Uterus (tissue), 2 donors: ENCODE measurements at regions not wholly inside any gene's neighbourhood (a gene's known extent, or its start where the extent isn't known, plus 50 kb on each side); places are given as distances from the start of the nearest gene placed in this dataset.

Experiments used
- POLR2A ChIP-seq, 2 donors: fragments of 450-650 bp; IDR thresholded peaks; one replicate each; pipeline ENCODE4 v1.6.1; 2016; ENCODE audit warnings: antibody characterized with exemption in 2 of 2, mild to moderate bottlenecking in 1 of 2, moderate library complexity in 1 of 2
- TF ChIP-seq, protein P1 (sequence below), 4 experiments: fragments of 200-600 bp in 2 of 4; fragments of 450-650 bp in 2 of 4; sonication (generic) in 2 of 4; IDR thresholded peaks; one replicate each; pipeline ENCODE4 v1.5.1; 2016 to 2019; ENCODE audit warnings: antibody characterized with exemption in 4 of 4, mild to moderate bottlenecking in 2 of 4, moderate library complexity in 1 of 4

DNA sequence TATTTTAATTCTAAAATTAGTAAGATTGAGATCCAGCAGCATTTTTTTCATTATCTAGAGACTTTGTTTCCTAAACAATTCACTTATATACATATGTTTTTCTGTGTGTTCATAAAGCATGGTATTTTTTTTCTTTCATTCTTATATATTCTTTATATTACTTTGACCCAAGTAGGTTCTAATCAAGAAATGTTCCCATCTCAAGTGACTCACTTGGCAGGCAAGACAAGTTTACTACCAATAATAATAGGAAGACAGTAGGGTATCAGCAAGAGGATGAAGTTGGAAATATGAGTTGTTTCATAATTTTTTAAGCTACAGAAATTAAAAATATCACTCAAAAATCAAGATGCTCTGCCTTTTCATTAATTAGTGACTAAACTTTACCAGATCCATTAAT is 613.4 kb upstream of the ATP2B1 start:
- TF ChIP-seq, protein P1, sequence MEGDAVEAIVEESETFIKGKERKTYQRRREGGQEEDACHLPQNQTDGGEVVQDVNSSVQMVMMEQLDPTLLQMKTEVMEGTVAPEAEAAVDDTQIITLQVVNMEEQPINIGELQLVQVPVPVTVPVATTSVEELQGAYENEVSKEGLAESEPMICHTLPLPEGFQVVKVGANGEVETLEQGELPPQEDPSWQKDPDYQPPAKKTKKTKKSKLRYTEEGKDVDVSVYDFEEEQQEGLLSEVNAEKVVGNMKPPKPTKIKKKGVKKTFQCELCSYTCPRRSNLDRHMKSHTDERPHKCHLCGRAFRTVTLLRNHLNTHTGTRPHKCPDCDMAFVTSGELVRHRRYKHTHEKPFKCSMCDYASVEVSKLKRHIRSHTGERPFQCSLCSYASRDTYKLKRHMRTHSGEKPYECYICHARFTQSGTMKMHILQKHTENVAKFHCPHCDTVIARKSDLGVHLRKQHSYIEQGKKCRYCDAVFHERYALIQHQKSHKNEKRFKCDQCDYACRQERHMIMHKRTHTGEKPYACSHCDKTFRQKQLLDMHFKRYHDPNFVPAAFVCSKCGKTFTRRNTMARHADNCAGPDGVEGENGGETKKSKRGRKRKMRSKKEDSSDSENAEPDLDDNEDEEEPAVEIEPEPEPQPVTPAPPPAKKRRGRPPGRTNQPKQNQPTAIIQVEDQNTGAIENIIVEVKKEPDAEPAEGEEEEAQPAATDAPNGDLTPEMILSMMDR (IDR thresholded peaks at IDR 0.05): no peak
- no peak for TF ChIP-seq POLR2A (IDR thresholded peaks at IDR 0.05)
